Fibroblast of skin of left quadriceps (primary cell): ENCODE measurements at regions not wholly inside any gene's neighbourhood (a gene's known extent, or its start where the extent isn't known, plus 50 kb on each side); places are given as distances from the start of the nearest gene placed in this dataset.

Source experiments
- DNase-seq, 2 experiments: peaks; one replicate each; pipeline ENCODE4 v3.0.0-alpha.2; 2013; ENCODE audit warnings: low read depth in 2 of 2

DNA sequence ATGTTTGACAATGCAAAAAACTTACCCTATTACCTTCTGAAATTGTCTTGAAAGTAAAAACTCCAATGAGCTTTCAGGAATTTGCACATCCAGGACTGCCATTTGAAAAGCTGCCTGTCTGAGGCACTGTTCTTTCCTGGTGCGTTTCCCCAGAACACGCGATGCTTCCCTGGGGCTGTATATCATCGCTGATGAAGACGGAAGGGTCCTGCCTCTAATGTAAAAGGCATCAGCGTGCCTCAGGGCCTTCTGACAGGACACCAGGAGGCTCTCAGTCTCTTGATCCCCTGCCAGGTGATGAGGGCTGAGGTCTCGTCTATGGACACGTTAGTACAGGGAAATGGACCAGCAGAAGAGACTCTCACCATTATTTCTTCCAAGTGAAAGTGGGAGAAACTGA is 296.8 kb downstream of the EFNB2 start:
- no peak for DNase-seq

DNA sequence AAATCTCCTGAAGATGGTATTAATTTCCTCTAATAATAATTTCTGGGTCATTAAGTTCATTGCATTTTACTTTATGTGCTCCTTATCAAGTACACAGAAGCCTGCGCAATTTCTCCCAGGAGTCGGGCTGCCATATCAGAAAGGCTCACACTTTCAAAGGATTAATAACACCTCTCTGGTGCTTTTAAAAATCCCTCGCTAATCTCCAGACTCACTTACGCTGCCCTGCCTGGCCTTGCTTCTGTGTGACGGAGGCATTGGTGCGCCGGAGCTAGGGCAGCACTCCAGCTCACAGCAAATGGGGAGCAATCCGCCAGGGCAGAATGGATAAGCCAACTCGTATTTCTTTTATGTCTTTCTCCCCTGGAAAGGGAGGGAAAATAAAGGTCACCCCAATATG is 300.8 kb downstream of the EFNB2 start:
- DNase-seq = no peak

DNA sequence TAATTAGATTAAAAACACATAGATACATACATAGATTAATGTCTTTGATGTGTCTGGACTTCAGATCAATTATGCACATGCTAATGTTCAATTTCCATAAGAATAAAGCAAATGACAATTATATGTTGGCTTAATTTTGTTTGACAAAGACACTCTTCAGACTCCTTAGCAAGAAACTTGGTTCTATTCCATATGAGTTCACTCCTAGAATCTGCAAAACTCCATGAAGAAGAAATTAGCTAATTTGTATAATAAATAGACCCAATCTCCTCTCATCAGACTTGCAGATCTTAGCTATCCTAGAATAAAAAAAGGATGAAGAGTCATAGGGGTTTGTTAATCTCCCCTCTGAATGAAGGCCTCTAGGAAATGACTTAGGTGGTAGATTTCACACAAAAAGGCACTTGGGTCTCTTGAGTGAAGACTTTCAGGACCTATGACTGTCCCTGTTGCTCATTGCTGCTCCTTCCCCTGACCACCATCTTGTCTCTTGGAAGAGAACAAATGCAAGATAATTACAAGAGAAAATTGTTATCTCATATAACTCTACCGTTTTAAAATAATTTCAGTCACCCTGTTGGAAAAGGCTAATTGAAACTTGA is 302.2 kb downstream of the EFNB2 start:
- no peak for DNase-seq

DNA sequence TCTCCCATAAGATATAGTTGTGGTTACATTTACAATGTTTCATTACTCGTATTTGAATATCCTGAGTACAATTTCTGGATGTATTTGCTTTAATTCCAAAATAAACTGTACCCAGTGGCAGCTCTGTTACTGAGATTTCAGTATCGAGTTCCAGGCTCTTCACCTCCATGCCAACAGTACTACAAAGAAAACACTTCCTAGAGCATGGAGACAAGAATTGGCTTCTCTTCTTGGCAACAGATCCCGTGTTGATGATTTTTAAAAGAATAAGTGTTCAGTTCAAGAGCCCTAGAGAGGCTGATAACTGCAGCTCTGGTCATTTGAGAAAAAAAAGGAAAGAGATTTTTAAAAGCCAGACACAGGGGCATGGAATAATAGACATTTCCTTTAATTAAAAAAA is 302.8 kb downstream of the EFNB2 start:
- DNase-seq = no peak

DNA sequence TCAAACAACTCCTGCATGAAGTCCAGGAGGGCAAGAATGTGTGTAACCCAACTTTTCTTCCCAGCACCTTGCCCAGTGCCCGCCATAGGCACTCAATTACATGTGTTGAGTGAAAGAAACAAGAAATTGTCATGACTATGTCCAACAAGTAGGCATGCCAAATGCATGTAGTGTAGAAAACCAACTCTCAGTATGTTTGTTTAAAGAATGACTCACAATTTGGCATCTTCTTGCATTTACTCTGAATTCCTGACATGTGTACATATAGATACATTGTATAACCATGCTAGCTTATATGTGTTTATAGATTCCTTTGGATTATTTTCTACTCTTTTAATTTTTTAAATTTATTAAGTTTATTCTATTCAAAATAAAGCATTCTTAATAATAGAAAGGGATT is 305.0 kb downstream of the EFNB2 start:
- DNase-seq = peak; percentile 41 to 58

DNA sequence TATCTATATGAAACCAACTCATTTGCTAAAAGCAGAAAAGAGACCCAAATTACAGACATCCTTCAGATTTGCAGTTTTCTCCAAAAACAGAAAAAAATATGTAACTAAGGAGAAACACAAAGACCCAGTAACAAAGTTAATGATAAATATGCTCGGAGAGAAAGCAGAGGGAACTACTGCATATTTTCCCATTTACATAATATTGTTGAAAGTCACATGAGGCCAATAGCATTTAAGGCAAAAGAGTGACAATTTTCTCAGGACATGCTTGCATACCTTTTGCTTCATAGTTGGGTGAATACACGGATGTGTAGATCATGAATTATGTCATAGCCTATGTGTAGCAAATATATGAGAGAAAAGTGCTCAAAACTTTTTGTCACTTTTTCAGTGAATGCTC is 310.3 kb downstream of the EFNB2 start:
- DNase-seq = no peak

DNA sequence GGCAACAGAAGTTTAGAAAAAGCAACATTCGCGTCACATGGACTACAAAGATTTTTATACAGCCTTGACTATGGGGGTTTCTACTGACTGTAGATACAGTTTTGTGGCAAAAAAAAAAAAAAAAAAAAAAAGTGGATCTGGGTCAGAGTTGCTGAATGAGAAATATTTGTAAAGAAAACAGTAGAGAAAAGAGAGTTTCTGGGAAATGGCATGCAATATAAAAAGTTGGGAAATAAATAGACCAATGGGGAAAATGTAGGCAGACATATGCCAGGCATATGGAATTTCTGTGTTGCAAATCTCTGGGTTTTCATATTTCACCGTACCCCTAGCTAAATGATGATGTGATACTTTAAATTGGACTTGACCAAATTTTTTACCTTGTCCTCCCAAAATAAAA is 315.3 kb downstream of the EFNB2 start:
- DNase-seq = no peak

DNA sequence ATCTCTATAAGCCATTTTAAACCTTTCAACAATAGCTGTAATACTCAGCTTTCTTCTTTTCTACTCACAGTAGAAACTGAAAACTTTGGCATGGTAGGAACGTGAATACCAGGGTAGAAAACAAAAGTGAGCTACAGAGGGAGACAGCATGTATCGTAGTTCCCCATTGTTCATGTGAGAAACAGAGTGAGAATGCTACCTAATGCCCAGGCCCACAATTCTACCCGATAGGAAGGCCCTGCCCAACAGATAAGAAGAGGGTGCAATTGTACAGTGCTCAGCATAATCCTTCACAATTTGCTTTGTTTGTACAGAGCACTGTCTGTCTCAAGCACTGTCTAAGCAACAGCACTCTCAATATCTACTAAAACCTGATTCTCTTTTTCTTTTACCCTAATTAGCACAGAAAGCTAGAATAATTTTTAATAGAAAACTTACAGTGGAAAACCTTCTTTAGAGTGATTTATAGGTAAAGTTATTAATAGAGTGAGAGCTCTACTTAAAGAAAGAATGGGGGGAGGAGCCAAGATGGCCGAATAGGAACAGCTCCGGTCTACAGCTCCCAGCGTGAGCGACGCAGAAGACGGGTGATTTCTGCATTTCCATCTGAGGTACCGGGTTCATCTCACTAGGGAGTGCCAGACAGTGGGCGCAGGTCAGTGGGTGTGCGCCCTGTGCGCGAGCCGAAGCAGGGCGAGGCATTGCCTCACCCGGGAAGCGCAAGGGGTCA is 322.3 kb downstream of the EFNB2 start:
- no peak for DNase-seq

DNA sequence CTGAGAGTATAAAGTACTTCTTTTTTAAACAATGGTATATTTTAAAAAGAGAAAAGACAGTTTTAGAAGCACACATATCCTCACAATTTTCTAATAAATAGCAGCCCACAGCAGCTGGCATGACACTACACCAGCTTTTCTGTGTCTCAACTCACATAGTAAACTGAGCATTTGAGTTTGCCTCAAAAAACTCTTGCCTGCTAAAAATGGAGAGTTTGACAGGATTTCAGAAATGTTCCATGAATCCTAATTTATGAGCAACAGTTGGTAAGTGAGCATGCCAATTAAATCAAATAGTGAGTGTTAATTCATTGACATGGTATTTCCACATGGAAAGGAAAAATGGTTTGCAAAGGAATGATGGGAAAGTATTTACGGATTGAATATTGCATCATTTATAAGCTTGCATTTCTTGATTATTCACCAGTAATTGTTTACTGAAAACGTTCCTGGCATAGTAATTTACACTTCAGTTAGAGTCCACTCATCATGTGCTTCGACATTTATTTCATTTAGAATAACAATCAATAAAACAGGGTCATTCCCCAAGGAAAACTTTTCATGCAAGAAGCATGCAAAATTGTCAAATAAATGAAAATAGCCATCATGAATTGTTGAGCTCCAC is 323.0 kb downstream of the EFNB2 start:
- DNase-seq = peak; percentile 86 to 88

DNA sequence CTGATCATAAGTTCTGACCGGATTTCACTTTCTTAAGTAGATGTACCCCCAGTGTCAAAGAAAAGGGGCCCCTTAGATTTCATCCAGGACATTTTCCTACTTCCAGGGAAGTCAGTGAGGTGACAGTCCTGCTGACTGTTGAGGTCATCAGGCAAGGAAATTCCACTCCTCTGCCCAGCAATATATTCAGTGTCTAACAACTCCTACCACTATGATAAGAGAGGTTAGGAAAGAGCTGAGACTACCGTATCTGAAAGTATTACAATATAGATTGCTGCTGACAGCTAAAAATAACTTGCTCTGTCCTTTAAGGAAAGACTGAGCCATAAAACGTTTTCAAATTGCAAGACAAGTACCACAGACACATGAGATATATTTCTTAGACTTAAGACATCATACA is 325.1 kb downstream of the EFNB2 start:
- DNase-seq = no peak

DNA sequence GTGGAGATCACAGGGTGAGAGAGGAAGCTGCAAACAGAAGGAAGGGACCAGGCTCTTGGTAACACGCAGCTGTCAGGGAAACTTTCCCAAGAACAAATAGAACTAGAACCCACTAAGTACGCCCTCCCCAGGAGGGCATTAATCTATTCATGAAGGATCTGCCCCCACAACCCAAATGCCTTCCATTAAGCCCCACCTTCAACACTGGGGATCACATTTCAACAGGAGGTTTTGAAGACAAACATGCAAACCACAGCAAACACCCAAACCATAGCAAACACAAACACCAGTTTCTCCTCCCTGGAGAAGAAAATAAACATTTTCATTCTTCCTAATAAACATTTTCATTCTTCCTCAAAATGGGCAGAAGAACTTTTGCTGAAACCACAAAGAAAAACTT is 329.6 kb downstream of the EFNB2 start:
- DNase-seq = no peak

DNA sequence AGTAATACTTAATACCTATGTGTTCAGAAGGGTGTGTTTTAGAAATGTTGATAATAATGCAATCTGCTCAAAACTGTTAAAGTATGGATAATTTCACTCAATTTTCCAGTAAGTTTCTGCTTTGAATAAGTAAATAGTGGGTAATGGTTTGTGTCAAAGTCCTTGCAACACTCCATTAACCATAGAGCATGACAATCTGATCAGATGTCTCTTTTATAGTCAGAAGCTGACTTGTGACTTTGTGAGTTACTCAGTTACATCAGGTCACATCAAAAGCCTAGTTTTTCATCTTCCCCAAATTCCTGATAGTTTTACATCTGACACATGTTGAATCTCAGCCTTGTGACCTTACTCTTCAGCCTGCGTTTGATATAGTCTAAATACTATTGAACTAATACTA is 338.0 kb downstream of the EFNB2 start:
- DNase-seq = no peak

DNA sequence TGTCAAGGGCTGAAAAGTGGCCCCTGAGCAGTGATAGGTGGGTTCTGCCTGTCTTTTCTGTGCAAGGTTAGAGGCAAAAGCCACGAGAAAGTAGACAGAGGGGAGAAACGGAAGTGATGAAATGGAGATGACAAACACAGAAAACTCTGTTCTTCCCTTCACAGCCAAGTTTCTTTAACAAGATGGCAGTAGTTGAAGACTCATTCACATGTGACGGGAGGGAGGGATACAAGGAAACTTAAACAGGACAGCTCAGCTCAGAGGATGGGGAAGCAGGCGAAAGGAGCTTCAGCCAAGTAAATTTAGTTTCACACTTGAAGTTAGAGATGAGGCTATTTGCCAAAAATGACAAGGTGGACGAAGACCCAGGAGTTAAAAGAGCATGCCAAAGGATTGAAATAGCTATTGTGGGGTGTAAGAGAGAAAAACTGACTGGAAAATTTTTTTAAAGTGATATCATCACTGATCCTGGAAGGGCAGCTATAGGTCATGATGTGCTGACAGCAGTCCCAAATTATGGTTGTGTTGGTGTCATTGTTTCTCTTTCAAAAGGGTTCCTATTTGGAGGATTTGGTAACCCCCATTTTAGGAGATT is 347.9 kb downstream of the EFNB2 start:
- DNase-seq = no peak

DNA sequence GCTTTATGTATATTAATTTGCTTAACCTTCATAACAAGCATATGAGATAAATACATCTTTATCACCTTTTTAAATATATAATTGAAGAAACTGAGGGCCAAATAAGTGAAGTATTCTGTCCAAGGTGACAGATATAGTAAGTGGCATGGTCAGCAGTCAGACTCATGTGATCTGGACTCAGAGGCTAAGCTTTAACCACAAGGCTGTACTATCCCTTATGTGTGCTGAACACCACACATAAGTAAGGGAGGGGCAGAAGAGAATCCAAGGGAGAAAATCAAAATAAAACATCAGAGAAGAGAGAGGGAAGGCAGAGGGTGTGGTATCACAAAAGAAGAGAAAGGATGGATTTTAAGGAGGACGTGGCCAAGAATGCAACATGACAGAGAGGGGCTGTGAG is 348.4 kb downstream of the EFNB2 start:
- no peak for DNase-seq

DNA sequence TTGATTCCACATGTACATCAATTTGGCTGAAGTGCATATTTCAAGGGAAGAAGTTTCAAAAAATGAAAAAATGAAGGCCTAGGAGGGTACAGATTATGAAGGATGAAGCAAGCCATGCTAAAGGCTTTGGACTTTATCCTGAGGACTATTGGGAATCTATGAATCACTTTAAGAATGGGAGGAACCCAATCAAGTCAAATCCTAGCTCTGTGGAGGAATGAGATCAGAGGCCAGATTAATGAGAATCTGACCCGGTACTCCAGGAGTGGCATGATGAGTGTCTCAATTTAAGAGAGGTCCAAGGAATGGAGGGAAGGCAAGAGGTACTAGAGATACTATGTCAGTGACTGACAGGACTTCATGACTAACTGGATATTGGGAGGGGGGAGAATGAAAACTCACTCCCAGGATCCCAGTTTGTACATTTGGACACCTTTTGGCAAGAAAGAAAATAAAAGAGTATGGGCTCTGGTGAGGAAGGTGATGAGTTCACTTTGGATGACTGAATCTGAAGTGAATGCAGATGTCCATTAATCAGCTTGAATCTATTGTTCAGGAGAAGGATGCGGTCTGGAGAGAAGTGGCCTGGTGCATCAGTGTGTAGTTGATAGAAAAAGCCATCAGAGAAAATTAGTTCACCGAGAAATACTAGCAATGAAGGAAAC is 349.0 kb downstream of the EFNB2 start:
- no peak for DNase-seq

DNA sequence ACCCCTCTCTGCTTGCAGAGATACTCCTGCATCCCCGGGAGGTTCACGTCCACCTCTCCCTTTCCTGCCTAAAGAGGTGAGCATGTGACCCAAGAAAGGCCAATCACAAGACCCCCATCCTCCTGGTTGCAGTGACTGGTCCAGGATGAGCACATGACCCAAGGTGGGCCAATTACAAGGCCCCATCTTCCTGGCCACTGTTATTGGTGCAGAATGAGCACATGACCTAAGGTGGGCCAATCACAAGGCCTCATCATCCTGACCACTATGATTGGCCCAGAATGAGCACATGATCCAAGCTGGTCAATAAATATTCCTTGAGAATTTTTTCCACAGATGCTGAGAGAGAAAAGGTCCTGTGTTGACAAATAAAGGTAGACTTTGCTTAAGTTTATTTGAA is 350.7 kb downstream of the EFNB2 start:
- no peak for DNase-seq

DNA sequence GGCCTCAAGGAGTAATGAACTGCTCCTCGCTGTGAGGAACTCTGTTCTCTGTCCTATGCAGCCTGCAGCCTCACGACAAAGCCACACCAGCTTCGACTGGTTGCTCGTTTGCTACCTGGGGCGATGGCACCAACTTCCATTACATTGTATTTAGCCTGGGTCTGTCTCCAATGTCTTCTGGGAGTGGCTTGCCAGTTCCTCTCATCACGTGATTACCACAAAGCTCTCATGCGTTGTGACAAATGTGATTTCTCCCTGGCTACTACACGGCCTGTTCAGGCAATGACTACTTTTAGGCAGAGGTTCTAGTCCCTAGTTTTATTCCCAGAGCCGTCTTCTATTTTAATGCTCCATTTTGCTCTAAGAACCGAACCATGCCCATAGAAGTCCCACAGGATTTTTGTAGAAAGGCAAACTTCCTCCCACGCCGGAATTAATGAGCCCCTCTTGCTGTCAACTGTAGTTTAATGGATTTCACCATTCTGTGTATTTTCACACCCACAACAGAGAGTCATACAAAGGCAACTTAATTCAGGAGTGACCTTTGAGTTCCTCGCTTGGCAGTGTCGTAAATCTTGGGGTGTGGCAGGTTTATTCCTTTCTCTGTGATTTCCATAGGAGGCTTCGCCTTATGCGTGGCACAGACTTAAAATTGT is 351.9 kb downstream of the EFNB2 start:
- DNase-seq = no peak

DNA sequence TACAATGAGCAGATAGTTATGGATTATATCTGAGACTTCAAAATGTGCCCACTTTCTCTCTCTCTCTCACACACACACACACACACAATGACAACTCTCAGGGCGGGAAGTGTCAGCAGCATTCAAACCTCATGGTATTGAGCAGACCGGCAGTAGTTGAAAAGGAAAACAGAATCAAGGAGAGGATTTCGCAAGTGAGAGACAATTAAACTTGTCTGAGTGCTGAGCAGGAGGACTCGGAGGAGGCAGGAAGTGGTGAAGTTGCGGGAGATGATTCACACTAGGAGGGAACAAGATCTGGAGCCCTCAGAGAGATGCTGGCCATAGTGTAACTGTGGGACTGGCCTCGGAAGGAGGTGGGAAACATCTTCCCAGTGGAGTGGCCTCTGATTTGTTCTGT is 353.1 kb downstream of the EFNB2 start:
- peak; percentile 84 to 86 for DNase-seq

DNA sequence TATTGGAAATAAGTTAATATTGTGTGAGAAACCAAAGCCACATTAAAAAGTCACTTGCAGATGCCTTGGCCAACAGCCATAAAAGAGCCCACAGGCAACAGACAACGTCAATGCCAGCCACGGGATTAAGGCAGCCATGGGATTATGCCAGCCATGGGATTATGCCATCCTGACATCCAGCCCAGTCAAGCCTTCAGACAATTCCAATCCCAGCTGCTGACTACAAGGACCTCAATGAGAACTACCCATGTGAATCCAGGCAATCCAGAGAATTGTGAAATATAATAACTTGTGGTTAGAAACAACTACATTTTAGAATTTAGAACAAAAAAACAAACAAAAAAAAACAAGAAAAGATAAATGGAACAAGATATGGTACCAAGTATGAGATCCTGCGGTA is 356.6 kb downstream of the EFNB2 start:
- DNase-seq = no peak

DNA sequence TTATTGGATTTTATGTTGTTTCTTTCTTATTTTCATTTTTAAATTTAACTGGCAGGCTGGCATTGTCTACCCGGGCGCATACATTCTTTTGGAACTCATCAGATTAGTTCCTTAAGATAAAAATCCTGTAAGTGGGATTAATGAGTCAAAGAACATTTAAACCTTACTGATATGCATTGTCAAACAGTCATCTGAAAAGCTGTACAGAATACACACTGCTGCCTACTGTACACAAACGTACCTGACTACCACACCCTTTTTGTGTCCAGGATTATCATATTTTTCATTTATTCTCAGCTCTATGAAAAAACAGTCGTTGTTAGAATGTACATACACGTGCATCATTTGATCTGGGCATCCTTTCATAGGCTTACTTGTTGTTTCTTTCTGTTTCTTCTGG is 358.3 kb downstream of the EFNB2 start:
- no peak for DNase-seq

DNA sequence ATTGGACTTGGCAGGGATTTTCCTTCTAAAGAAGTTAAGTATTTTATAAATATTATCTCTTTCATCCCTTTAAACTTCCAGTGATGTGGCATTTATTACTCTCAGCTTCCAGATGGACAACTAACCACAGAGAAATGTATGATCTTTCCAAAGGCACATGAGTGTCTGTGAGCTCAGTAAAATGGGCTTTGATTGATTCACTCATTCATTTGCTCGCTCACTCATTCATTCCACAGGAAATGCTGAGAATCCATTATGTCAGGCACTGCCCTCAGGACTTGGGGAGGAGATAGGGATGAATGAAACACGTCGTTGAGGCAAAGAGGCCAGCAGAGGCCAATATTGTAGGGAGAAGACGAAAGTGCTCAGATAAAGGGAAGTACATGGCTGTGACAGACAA is 359.3 kb downstream of the EFNB2 start:
- peak; percentile 77 to 79 for DNase-seq
